KG1 (cell line): ENCODE measurements at regions not wholly inside any gene's neighbourhood (a gene's known extent, or its start where the extent isn't known, plus 50 kb on each side); places are given as distances from the start of the nearest gene placed in this dataset.

Experiments used
- DNase-seq: peaks from one replicate; lab custom pipeline; 2025; lab: John Stamatoyannopoulos, UW

- no peak for DNase-seq
Observed at GRCh38 chr12:111174251-111174960, 194.5 kb downstream of the PHETA1 start.

- no peak for DNase-seq
Observed at GRCh38 chr12:111173836-111174235, 195.1 kb downstream of the PHETA1 start.

- no peak for DNase-seq
Observed at GRCh38 chr12:111173391-111173790, 195.5 kb downstream of the PHETA1 start.

GRCh38 chr12:111172786-111173185 is 196.1 kb downstream of the PHETA1 start:
- DNase-seq: no peak

GRCh38 chr12:111171832-111172231 is 197.1 kb downstream of the PHETA1 start:
- no peak for DNase-seq

GRCh38 chr12:111171345-111171744 is 197.6 kb downstream of the PHETA1 start:
- DNase-seq: no peak

GRCh38 chr12:111170543-111170942 is 198.4 kb downstream of the PHETA1 start:
- DNase-seq: peak; percentile 21

- no peak for DNase-seq
Observed at GRCh38 chr12:111169456-111169855, 199.4 kb downstream of the PHETA1 start.

GRCh38 chr12:111169032-111169431 is 199.9 kb downstream of the PHETA1 start:
- no peak for DNase-seq

- no peak for DNase-seq
Observed at GRCh38 chr12:111168009-111168900, 200.6 kb downstream of the PHETA1 start.

GRCh38 chr12:111166779-111167540 is 201.9 kb downstream of the PHETA1 start:
- no peak for DNase-seq

- no peak for DNase-seq
Observed at GRCh38 chr12:111164833-111165525, 203.9 kb downstream of the PHETA1 start.

- no peak for DNase-seq
Observed at GRCh38 chr12:111163422-111163821, 205.5 kb downstream of the PHETA1 start.

GRCh38 chr12:111161898-111162297 is 207.0 kb downstream of the PHETA1 start:
- no peak for DNase-seq

- no peak for DNase-seq
Observed at GRCh38 chr12:111160350-111161241, 208.3 kb downstream of the PHETA1 start.

- no peak for DNase-seq
Observed at GRCh38 chr12:111158992-111159391, 209.9 kb downstream of the PHETA1 start.

GRCh38 chr12:111157486-111157885 is 211.4 kb downstream of the PHETA1 start:
- DNase-seq: no peak

GRCh38 chr12:111156304-111156703 is 212.6 kb downstream of the PHETA1 start:
- DNase-seq: no peak

- DNase-seq: no peak
Observed at GRCh38 chr12:111155521-111155920, 213.4 kb downstream of the PHETA1 start.

GRCh38 chr12:111155020-111155419 is 213.9 kb downstream of the PHETA1 start:
- DNase-seq: no peak
